ENCODE measurements at regions not wholly inside any gene's neighbourhood (a gene's known extent, or its start where the extent isn't known, plus 50 kb on each side); places are given as distances from the start of the nearest gene placed in this dataset.

- no peaks in the 10 kb centered on the region for H3K27me3 Mint-ChIP-seq (ENCODE audit: unreplicated experiment)
- DNase-seq: no peak
- no peak for TF ChIP-seq CTCF (IDR thresholded peaks at IDR 0.05; ENCODE audit: unreplicated experiment)
- no peaks in the 10 kb centered on the region for H3K9me3 Mint-ChIP-seq (ENCODE audit: low read depth, unreplicated experiment)
- no peak overlapping the region for H3K4me3 Mint-ChIP-seq (ENCODE audit: low read depth, unreplicated experiment)
- no peaks in the 10 kb centered on the region for H3K36me3 Mint-ChIP-seq (ENCODE audit: insufficient read depth, unreplicated experiment)
- H3K4me1 Mint-ChIP-seq (ENCODE audit: low read depth, unreplicated experiment): no peaks in the 10 kb centered on the region
- CTCF ChIA-PET: no interaction called here
- no peak overlapping the region for H3K27ac Mint-ChIP-seq (ENCODE audit: unreplicated experiment)
- intact Hi-C loops (cut with micrococcal nuclease; ENCODE audit: unreplicated experiment): no loop called here
- no TSS peak for BruUV-seq (replicated peaks)
Observed at GRCh38 chr6:118725944-118726343, 74.6 kb upstream of the CEP85L start.

GRCh38 chr6:118724211-118724610 is 72.8 kb upstream of the CEP85L start:
- TF ChIP-seq CTCF (IDR thresholded peaks at IDR 0.05; ENCODE audit: unreplicated experiment): no peak

GRCh38 chr6:118722829-118723813 is 71.7 kb upstream of the CEP85L start:
- Mint-ChIP-seq H3K27ac (ENCODE audit: unreplicated experiment) (no peak overlapping the region), H3K4me1 (ENCODE audit: low read depth, unreplicated experiment) (no peaks in the 10 kb centered on the region), H3K36me3 (ENCODE audit: insufficient read depth, unreplicated experiment) (no peaks in the 10 kb centered on the region), H3K4me3 (ENCODE audit: low read depth, unreplicated experiment) (no peak overlapping the region), H3K9me3 (ENCODE audit: low read depth, unreplicated experiment) (no peaks in the 10 kb centered on the region), H3K27me3 (ENCODE audit: unreplicated experiment) (no peaks in the 10 kb centered on the region)
- no peak for DNase-seq
- CTCF ChIA-PET: interaction anchor here (0.5 kb wide), 1 partner anchor 356 kb away, joined by 3 read pairs; no protein-coding TSS in a partner anchor
- no peak for TF ChIP-seq CTCF (IDR thresholded peaks at IDR 0.05; ENCODE audit: unreplicated experiment)
- intact Hi-C loops (cut with micrococcal nuclease; ENCODE audit: unreplicated experiment): no loop called here
- no TSS peak for BruUV-seq (replicated peaks)

More at GRCh38 chr6:118724211-118724610, 72.8 kb upstream of the CEP85L start:
- DNase-seq: no peak
- Mint-ChIP-seq H3K36me3 (ENCODE audit: insufficient read depth, unreplicated experiment) (no peaks in the 10 kb centered on the region), H3K4me1 (ENCODE audit: low read depth, unreplicated experiment) (no peaks in the 10 kb centered on the region), H3K4me3 (ENCODE audit: low read depth, unreplicated experiment) (no peak overlapping the region), H3K27ac (ENCODE audit: unreplicated experiment) (no peak overlapping the region), H3K27me3 (ENCODE audit: unreplicated experiment) (no peaks in the 10 kb centered on the region), H3K9me3 (ENCODE audit: low read depth, unreplicated experiment) (no peaks in the 10 kb centered on the region)
- intact Hi-C loops (cut with micrococcal nuclease; ENCODE audit: unreplicated experiment): no loop called here
- CTCF ChIA-PET: no interaction called here
- BruUV-seq (replicated peaks): no TSS peak

- H3K9me3 Mint-ChIP-seq (ENCODE audit: low read depth, unreplicated experiment): no peaks in the 10 kb centered on the region
- no peak for TF ChIP-seq CTCF (IDR thresholded peaks at IDR 0.05; ENCODE audit: unreplicated experiment)
- H3K27me3 Mint-ChIP-seq (ENCODE audit: unreplicated experiment): no peaks in the 10 kb centered on the region
- intact Hi-C loops (cut with micrococcal nuclease; ENCODE audit: unreplicated experiment): no loop called here
- CTCF ChIA-PET: no interaction called here
- H3K27ac Mint-ChIP-seq (ENCODE audit: unreplicated experiment): no peak overlapping the region
- H3K4me1 Mint-ChIP-seq (ENCODE audit: low read depth, unreplicated experiment): no peaks in the 10 kb centered on the region
- no peak overlapping the region for H3K4me3 Mint-ChIP-seq (ENCODE audit: low read depth, unreplicated experiment)
- no peak for DNase-seq
- BruUV-seq (replicated peaks): no TSS peak
- no peaks in the 10 kb centered on the region for H3K36me3 Mint-ChIP-seq (ENCODE audit: insufficient read depth, unreplicated experiment)
Observed at GRCh38 chr6:118720125-118720473, 68.7 kb upstream of the CEP85L start.
